Stimulated activated CD8-positive, alpha-beta memory T cell treated with anti-CD3 and anti-CD28 coated beads, Interleukin-15, amount 100 ng/mL, for 4 hours (primary cell): ENCODE measurements at regions not wholly inside any gene's neighbourhood (a gene's known extent, or its start where the extent isn't known, plus 50 kb on each side); places are given as distances from the start of the nearest gene placed in this dataset.
"Not testable (repeated sequence)": the region's sequence is repeated elsewhere in the genome, so short reads cannot be mapped to it uniquely, and the experiment has no call there.

Experiments used
- DNase-seq, 2 donors: peaks; one replicate each; pipeline ENCODE4 v3.0.0-alpha.2; 2020; ENCODE audit warnings: low read depth in 2 of 2

GRCh38 chr7:13708670-13709069 is 280.8 kb downstream of the ETV1 start:
- no peak for DNase-seq

GRCh38 chr7:13713092-13713491 is 276.4 kb downstream of the ETV1 start:
- no peak for DNase-seq

DNA sequence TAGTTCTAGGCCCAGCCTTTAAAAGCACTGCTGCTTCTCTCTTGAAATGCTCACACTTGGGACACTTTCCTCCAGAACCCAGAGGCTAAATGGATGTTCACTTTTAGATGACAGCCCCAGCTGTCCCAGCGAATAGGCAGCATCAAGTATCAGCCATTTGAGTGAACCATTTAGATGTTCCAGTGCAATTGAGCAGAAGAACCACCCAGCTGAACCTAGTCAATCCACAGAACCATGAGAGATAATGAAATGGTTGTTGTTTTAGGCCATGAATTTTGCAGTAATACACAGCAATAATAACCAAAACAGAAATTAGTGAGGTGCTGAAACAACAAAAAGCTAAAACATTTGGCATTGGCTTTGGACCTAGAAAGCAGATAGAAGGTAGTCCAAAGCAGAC is 273.9 kb downstream of the ETV1 start:
- no peak for DNase-seq

DNA sequence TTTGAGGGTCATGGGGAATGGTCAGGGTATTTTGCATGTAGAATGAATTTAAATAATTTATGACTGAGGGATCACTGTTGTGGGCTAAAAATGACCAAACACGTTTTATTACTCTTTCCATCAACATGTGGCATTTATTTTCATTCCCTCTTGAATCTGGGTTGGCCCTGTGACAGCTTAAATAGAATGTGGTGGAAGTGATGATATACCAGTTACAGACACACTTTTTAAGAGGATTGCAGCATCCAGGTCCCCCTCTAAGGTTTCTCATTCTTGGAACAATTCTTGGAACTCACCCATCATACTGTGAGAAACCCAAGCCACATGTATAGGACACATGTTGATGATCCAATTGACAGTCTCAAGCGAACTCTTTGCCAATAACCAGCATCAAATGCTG is 272.4 kb downstream of the ETV1 start:
- DNase-seq: no peak

DNA sequence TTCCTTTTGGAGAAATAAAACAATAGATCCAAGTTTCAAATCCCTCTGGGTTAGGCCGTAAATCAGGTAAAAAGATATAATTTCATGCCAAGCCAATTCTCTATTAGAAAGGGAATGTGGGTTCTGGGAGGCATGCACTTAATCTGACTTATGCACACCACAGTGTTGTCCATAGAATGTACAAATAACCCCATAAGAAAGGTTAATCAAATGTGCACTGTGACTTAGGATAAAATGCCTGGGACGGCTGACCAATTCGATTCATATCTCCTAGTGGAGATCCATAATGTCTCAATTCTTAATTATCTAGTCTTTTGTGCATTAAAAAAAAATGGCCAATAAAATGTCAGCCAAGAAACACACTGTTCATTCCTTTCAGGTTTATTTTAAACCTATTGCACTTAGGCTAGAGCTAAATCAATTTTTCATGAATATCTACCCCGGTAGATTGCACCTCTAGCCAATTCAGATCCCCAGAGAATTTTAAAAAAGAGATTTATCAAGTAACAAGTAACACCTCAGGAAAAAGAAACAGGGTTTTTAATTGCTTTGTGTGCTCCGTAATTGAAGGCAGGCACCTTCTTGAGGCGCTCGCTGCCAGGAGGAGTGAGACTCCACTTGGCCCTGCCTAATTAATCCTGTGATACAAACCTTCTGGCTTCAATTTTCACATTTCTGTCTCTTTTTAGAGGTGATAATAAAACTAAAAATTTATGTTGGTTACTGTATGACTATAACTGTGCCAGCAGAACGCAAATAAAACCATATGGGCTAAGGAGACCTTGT is 265.1 kb downstream of the ETV1 start:
- no peak for DNase-seq

- DNase-seq: no peak
Measured at GRCh38 chr7:13724977-13725566, 264.4 kb downstream of the ETV1 start.

DNA sequence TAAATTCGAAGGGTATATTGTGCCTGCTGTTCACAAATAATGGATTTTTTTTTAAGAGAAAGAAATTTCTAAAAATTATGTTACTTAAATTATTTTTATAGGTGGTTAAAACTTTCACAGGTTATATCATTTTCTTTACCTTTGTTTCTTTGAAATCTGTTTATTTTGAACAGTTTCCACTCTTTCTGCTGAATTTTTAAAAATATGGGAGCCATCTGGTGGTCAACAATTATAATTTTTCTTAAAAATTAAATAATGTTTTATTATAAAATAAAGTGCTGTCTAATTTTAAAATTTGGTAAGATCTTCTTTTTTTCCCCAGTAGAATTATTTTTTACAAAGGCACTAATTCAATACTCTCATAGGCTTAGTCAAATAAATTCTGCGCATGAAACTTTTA is 263.9 kb downstream of the ETV1 start:
- no peak for DNase-seq

- no peak for DNase-seq
Measured at GRCh38 chr7:13727279-13727678, 262.2 kb downstream of the ETV1 start.

DNA sequence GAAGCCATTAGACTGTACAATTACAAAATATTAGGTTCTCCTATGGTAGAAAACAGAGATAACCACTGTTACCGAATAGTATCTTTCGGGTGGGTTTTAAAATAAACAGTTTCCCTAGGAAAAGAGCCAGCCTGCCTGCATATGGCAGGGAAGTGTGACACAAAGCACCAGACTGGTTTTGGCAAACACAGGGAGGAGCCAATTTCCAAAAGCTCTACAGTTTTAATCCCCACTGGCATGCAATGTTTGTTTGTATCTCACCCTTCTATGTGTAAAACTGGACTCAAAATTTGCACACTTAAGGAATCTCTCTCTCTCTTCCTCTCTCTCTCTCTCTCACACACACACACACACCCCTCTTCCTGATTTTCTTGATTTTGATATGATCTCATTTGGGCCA is 261.7 kb downstream of the ETV1 start:
- no peak for DNase-seq

DNA sequence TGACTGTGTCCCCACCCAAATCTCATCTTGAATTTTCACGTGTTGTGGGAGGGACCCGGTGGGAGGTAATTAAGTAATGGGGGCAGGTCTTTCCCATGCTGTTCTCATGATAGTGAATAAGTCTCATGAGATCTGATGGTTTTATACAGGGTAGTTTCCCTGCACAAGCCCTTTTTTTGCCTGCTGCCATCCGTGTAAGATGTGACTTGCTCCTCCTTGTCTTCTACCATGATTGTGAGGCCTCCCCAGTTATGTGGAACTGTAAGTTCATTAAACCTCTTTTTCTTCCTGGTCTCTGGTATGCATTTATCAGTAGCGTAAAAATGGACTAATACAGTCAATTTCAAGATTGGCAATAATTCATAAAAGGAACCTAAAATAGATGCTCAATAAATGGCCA is 261.0 kb downstream of the ETV1 start:
- DNase-seq: not testable (repeated sequence)

GRCh38 chr7:13731643-13732042 is 257.8 kb downstream of the ETV1 start:
- DNase-seq: no peak

DNA sequence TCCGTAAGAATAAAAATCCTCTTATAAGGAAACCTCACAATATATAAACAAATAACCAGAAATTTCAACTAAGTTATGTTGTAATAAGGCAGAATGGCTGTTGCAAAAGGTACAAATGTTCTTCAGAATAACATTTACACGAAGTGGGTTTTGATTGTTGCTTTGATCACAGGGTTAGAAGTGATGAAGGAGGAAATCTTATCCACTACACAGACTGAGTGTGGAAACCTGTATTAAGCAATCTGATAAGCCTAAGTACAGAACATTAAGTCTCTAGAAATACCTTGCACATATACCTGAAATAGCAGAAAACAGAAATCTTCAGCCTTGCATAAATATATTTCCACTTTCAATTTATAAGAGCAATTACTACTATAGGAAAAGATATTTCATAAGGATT is 251.9 kb downstream of the ETV1 start:
- no peak for DNase-seq

- no peak for DNase-seq
Measured at GRCh38 chr7:13742126-13742525, 247.3 kb downstream of the ETV1 start.

- DNase-seq: no peak
Measured at GRCh38 chr7:13742811-13743210, 246.7 kb downstream of the ETV1 start.

DNA sequence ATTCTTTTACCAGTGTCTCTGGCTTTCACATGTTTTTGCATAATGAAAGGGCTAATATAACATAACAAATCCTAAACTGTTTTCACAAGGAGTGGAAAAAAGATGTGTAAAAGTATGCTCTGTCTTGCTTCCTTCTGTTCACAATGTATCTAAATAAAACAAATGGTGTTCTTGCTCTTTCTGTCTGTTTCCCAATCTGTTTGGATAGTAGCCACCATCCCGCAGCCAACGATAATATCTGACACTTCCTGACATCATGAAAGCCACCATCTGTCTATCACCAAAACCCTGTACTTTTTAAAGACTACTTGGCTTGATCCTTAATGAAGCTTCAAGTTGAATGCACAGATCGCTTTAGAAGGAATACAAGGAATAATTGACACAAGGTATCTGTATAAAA is 246.2 kb downstream of the ETV1 start:
- DNase-seq: no peak

- no peak for DNase-seq
Measured at GRCh38 chr7:13745530-13745929, 243.9 kb downstream of the ETV1 start.

DNA sequence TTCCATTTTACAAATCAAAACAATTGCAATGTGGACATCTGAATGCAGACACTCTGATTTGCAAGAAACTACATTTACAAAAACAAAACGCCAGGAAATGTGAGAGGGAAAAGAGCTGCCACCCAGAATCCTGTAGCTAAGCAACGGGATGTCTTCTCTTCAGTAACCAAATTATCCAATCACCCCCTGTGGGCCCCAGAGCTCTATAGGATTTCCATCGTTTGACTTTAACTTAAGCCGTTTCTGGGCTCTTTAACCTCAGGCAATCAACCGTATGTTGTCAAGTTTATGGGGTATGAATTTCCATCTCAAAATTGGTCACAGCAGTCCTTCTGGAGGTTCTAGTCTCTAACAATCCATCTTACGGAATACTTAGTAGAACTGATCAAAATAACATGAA is 240.5 kb downstream of the ETV1 start:
- no peak for DNase-seq

GRCh38 chr7:13749636-13750035 is 239.8 kb downstream of the ETV1 start:
- no peak for DNase-seq

DNA sequence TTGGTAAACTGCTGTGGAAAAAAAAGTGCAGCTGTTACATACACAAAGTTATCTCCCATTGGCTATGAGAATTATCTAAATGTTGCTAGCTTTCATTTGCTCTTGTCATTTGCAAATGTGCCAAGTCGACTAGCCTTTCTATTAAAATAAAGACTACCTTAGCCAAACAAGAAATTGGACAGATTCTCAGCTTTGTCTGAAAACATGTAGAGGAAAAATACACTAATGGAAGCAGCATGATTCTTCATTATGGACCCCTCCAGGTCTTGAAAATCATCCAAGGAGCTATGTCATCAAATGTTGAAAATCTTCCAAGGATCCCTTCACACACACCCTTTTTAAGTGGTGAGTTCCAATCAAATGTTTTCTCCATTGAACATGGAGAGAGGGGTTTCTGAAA is 237.7 kb downstream of the ETV1 start:
- no peak for DNase-seq

DNA sequence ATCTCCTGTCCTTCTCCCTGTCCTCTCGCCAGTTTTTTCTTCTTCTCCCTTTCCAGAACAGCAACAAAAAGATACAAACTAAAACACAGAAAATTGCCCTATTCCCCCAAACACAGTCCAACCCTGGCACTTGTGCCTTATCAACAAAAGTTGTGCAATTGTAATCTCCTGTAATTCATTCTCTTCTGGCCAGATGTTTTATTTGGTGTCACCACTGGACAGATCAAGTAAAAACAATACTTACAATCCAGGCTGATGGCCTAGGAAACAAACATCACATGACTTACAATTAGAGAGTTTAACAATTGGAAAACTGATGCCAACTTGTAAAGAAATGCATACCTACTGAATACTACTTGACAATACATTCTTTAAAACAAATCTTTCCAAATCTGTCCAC is 231.6 kb downstream of the ETV1 start:
- no peak for DNase-seq

GRCh38 chr7:13765853-13766252 is 223.6 kb downstream of the ETV1 start:
- DNase-seq: not testable (repeated sequence)

GRCh38 chr7:13770305-13770704 is 219.2 kb downstream of the ETV1 start:
- no peak for DNase-seq

DNA sequence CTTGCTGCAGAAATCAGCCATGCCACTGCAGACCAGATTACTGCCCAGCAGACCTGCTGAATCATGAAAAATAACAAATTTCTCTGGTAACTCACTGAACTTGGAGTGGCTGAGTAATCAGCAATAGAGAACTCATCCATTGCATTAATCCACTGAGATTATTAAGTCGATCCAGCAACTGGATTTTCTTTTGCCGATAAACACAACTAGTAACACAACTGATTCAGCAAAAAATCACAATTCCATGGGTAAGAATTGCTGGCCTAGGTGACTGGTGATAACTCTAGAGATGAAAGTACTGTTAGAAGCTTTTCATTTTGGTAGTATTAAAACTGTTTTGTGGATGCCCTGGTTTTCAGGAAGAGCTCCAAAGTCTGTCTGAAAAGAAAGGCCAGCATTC is 214.5 kb downstream of the ETV1 start:
- DNase-seq: no peak

DNA sequence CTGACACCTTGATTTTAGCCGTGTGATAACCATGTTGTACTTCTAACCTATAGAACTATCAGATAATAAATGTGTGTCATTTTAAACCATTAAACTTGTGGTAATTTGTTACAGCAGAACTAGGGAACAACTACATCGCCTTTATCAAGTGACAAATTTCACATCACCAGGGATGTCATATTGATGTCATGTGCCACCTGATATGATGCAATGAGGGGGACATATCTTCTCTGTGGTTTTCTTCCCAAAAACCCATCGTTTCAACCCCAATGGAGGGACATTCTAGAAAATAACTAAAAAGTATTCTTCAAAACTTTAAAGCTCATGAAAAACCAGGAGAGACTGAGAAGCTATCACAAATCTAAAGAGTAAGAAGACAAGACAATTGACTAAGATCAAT is 212.2 kb downstream of the ETV1 start:
- no peak for DNase-seq
